ENCODE measurements at regions not wholly inside any gene's neighbourhood (a gene's known extent, or its start where the extent isn't known, plus 50 kb on each side); places are given as distances from the start of the nearest gene placed in this dataset.

DNA sequence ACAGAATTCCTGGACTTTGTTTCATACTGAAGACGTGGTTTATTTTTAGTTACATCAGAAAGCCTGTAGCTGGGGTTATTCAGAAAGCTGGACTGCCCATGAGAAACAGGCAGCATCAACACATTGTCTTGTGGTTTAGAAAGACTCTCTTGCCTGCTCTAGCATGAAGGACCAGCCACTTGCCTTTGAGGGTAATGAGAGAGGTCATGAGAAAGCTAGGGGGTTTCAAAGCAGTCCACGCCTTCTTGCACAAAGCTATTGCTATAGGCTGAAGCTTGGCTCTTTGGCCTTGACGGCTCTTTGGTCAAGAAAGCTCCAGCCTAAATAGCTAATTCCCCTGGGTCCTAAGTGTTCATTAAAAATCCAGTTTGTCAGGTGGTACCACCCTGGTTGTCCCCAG lies 208.1 kb downstream of the PRDM2 start:
- H3K4me1 ChIP-seq (ENCODE audit: insufficient read depth, low read length) = no peaks in the 10 kb centered on the region
- no peaks in the 10 kb centered on the region for H3K79me2 ChIP-seq (ENCODE audit: insufficient read depth, low read length)
- no peak overlapping the region for H2AFZ ChIP-seq (ENCODE audit: low read length)
- intact Hi-C loops (cut with micrococcal nuclease; ENCODE audit: unreplicated experiment) = no loop called here
- DNase-seq (ENCODE audit: low spot score) (no peak), ATAC-seq (no peak), FAIRE-seq (no peak)
- in situ Hi-C loops (cut with HindIII; ENCODE audit: extremely low pct_ligation_motif_present, low pct_unique_long_range_greater_than_20kb) = no loop called here
- no peaks in the 10 kb centered on the region for H4K20me1 ChIP-seq (ENCODE audit: insufficient read depth, low read length)
- no TSS peak for BruUV-seq (replicated peaks)
- CTCF ChIA-PET (ENCODE audit: low intra/inter-chr PET ratio, low total read pairs) = no interaction called here
- no peaks in the 10 kb centered on the region for H3K9me3 ChIP-seq (ENCODE audit: low read length)
- H3K36me3 ChIP-seq (replicated peaks in 1 of 2; ENCODE audit: control insufficient read depth in 1 of 2, insufficient read depth in 2 of 2, low read length in 2 of 2) = no peaks in the 10 kb centered on the region
- peaks cover 0 to 10% of the 10 kb centered on the region in 2 experiments; a peak in 1 of 5 replicates for H3K27me3 ChIP-seq (ENCODE audit: control insufficient read depth in 1 of 2, insufficient read depth in 2 of 2, low read length in 2 of 2)
- TF ChIP-seq CHD2 (IDR thresholded peaks at IDR 0.05; ENCODE audit: low read depth, low read length) = no peak
- no peak for TF ChIP-seq KDM5B (CRISPR knock-in tag; IDR thresholded peaks at IDR 0.05; ENCODE audit: borderline replicate concordance)
- TF ChIP-seq, protein P1, sequence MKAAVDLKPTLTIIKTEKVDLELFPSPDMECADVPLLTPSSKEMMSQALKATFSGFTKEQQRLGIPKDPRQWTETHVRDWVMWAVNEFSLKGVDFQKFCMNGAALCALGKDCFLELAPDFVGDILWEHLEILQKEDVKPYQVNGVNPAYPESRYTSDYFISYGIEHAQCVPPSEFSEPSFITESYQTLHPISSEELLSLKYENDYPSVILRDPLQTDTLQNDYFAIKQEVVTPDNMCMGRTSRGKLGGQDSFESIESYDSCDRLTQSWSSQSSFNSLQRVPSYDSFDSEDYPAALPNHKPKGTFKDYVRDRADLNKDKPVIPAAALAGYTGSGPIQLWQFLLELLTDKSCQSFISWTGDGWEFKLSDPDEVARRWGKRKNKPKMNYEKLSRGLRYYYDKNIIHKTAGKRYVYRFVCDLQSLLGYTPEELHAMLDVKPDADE (CRISPR knock-in tag; IDR thresholded peaks at IDR 0.05) = no peak
- no peak for TF ChIP-seq CREB1 (IDR thresholded peaks at IDR 0.05)
- no peak for TF ChIP-seq CREB1 (CRISPR knock-in tag; IDR thresholded peaks at IDR 0.05)
- H3K4me3 ChIP-seq (replicated peaks in 1 of 3; ENCODE audit: insufficient read depth in 1 of 3, low read depth in 2 of 3, low read length in 3 of 3) = no peak overlapping the region
- no peak overlapping the region for H3K27ac ChIP-seq (ENCODE audit: extremely low read length, insufficient read depth, low read length)
- POLR2A ChIA-PET = no interaction called here
- no peak overlapping the region for H3K9ac ChIP-seq (ENCODE audit: insufficient read depth, low read depth, low read length)
- WGBS (ENCODE audit: low lambda C conversion rate) = 0% methylated on average over 1 of the region's 3 CpGs
- no peak overlapping the region for H3K4me2 ChIP-seq (ENCODE audit: low read depth, low read length)

DNA sequence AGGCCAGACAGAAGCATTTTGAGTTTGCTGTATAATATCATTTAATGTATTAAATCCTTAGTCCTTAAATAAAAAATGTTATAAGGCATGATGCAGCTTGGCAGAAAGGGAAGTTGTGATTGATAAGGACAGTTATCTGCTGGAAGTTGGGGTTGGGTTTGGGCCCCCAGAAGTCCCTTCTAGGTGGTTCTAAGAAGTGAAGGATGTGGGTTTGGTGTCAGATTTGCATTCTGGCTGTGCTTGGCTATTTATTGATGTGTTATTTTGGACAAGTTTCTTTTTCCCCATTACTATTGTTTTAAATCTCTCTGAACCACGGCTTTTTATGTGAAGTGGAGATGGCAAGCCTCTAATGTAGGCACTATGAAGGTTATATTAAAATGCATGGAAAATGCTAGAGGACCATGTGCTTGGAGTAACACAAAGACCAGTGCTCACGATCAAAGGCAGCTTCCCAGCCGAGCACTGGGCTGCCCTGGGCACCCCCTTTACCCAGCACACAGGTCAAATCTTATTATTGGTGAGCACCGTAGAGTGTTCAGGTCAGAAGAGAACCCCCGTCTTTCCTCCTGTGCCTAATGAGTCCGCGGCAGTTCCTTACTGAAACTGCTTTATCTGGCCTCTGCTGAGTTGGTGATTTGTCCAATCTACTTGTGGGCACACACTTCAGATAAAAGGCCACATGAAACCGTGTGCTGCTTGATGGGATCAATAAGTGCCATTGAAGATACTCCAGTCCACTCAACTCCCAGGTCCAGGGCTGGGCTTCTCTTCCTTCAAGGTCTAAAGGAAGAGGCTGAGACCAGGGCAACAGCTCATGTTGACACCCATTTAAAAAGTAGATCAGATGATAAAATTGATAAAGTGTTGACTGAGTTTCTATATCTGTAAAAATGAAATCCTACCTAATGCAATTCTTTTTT lies 212.0 kb downstream of the PRDM2 start:
- WGBS (ENCODE audit: low lambda C conversion rate) = 31% methylated on average over 7 of the region's 8 CpGs
- POLR2A ChIA-PET = no interaction called here
- FAIRE-seq (no peak), ATAC-seq (no peak), DNase-seq (ENCODE audit: low spot score) (no peak)
- Histone ChIP-seq H3K4me2 (ENCODE audit: low read depth, low read length) (no peak overlapping the region), H3K9me3 (ENCODE audit: low read length) (no peaks in the 10 kb centered on the region), H3K79me2 (ENCODE audit: insufficient read depth, low read length) (no peaks in the 10 kb centered on the region), H3K4me3 (replicated peaks in 1 of 3; ENCODE audit: insufficient read depth in 1 of 3, low read depth in 2 of 3, low read length in 3 of 3) (no peak overlapping the region), H3K9ac (ENCODE audit: insufficient read depth, low read depth, low read length) (no peak overlapping the region), H4K20me1 (ENCODE audit: insufficient read depth, low read length) (no peaks in the 10 kb centered on the region), H2AFZ (ENCODE audit: low read length) (no peak overlapping the region), H3K27ac (ENCODE audit: extremely low read length, insufficient read depth, low read length) (no peak overlapping the region), H3K27me3 (ENCODE audit: control insufficient read depth in 1 of 2, insufficient read depth in 2 of 2, low read length in 2 of 2) (peaks cover 0 to 27% of the 10 kb centered on the region in 2 experiments; a peak in 3 of 5 replicates), H3K36me3 (replicated peaks in 1 of 2; ENCODE audit: control insufficient read depth in 1 of 2, insufficient read depth in 2 of 2, low read length in 2 of 2) (no peaks in the 10 kb centered on the region), H3K4me1 (ENCODE audit: insufficient read depth, low read length) (no peaks in the 10 kb centered on the region)
- in situ Hi-C loops (cut with HindIII; ENCODE audit: extremely low pct_ligation_motif_present, low pct_unique_long_range_greater_than_20kb) = no loop called here
- BruUV-seq (replicated peaks) = no TSS peak
- CTCF ChIA-PET (ENCODE audit: low intra/inter-chr PET ratio, low total read pairs) = no interaction called here
- intact Hi-C loops (cut with micrococcal nuclease; ENCODE audit: unreplicated experiment) = no loop called here
- TF ChIP-seq, protein P2, sequence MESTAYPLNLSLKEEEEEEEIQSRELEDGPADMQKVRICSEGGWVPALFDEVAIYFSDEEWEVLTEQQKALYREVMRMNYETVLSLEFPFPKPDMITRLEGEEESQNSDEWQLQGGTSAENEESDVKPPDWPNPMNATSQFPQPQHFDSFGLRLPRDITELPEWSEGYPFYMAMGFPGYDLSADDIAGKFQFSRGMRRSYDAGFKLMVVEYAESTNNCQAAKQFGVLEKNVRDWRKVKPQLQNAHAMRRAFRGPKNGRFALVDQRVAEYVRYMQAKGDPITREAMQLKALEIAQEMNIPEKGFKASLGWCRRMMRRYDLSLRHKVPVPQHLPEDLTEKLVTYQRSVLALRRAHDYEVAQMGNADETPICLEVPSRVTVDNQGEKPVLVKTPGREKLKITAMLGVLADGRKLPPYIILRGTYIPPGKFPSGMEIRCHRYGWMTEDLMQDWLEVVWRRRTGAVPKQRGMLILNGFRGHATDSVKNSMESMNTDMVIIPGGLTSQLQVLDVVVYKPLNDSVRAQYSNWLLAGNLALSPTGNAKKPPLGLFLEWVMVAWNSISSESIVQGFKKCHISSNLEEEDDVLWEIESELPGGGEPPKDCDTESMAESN (CRISPR knock-in tag; conservative IDR thresholded peaks at IDR 0.05) = no peak
- TF ChIP-seq ZNF234 (CRISPR knock-in tag; conservative IDR thresholded peaks at IDR 0.05) = no peak
- TF ChIP-seq SMYD3 (CRISPR knock-in tag; IDR thresholded peaks at IDR 0.05) = no peak
- TF ChIP-seq SKI (IDR thresholded peaks at IDR 0.05; ENCODE audit: partially characterized antibody) = no peak
- TF ChIP-seq SOX6 (IDR thresholded peaks at IDR 0.05) = no peak
- no peak for TF ChIP-seq SOX6 (CRISPR knock-in tag; IDR thresholded peaks at IDR 0.05)
- no peak for TF ChIP-seq SP5 (CRISPR knock-in tag; IDR thresholded peaks at IDR 0.05; ENCODE audit: borderline replicate concordance, low read depth)
- TF ChIP-seq, protein P3, sequence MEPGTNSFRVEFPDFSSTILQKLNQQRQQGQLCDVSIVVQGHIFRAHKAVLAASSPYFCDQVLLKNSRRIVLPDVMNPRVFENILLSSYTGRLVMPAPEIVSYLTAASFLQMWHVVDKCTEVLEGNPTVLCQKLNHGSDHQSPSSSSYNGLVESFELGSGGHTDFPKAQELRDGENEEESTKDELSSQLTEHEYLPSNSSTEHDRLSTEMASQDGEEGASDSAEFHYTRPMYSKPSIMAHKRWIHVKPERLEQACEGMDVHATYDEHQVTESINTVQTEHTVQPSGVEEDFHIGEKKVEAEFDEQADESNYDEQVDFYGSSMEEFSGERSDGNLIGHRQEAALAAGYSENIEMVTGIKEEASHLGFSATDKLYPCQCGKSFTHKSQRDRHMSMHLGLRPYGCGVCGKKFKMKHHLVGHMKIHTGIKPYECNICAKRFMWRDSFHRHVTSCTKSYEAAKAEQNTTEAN (CRISPR knock-in tag; conservative IDR thresholded peaks at IDR 0.05) = no peak
- no peak for TF ChIP-seq ONECUT2 (CRISPR knock-in tag; IDR thresholded peaks at IDR 0.05)
- TF ChIP-seq ZNF10 (CRISPR knock-in tag; IDR thresholded peaks at IDR 0.05; ENCODE audit: borderline replicate concordance, low read depth) = no peak
